CD8-positive, alpha-beta memory T cell (primary cell): ENCODE measurements at regions not wholly inside any gene's neighbourhood (a gene's known extent, or its start where the extent isn't known, plus 50 kb on each side); places are given as distances from the start of the nearest gene placed in this dataset.

Experiments
- CTCF ChIA-PET: fragments of 350-600 bp; sonication (Branson Sonifier 250); formaldehyde crosslinking; loops from one replicate; lab custom pipeline; 2021; ENCODE audit warnings: antibody characterized with exemption; lab: Charles Lee
- POLR2A ChIA-PET: fragments of 350-600 bp; sonication (Branson Sonifier 250); formaldehyde crosslinking; loops from one replicate; lab custom pipeline; 2021; ENCODE audit warnings: antibody characterized with exemption; lab: Charles Lee
- DNase-seq, 5 donors: peaks; one replicate each; pipeline versions ENCODE4 v3.0.0 to v3.0.0-alpha.2; 2020 to 2022; ENCODE audit warnings: mixed read lengths in 1 of 5
- H3K27ac ChIP-seq: one replicate; pipeline ENCODE4 v1.7.0; 2013; ENCODE audit warnings: low read depth, mild to moderate bottlenecking, low read length, moderate library complexity
- H3K27me3 ChIP-seq: 2 replicates; pipeline ENCODE4 v1.7.0; 2013; ENCODE audit warnings: low read length, mild to moderate bottlenecking; ENCODE audit not compliant: insufficient read depth, poor library complexity, severe bottlenecking
- H3K36me3 ChIP-seq: 2 replicates; pipeline ENCODE4 v1.7.0; 2013; ENCODE audit warnings: mild to moderate bottlenecking, low read length, moderate library complexity; ENCODE audit not compliant: insufficient read depth
- H3K4me1 ChIP-seq: 2 replicates; pipeline ENCODE4 v1.7.0; 2013; ENCODE audit warnings: mild to moderate bottlenecking, low read length, moderate library complexity; ENCODE audit not compliant: insufficient read depth
- H3K4me3 ChIP-seq: 2 replicates; pipeline ENCODE4 v1.7.0; 2013; ENCODE audit warnings: mild to moderate bottlenecking, low read length
- H3K9me3 ChIP-seq: 2 replicates; pipeline ENCODE4 v1.7.0; 2013; ENCODE audit warnings: mild to moderate bottlenecking, low read length
- H3K27ac Mint-ChIP-seq, 8 donors: one replicate each; pipeline ENCODE4 v1.8.0; 2020 to 2021; ENCODE audit warnings: mixed read lengths in 8 of 8, mild to moderate bottlenecking in 6 of 8, inconsistent platforms in 3 of 8, moderate library complexity in 3 of 8
- H3K27me3 Mint-ChIP-seq, 2 donors: one replicate each; pipeline ENCODE4 v1.8.0; 2020 to 2021; ENCODE audit warnings: mixed read lengths in 2 of 2, mild to moderate bottlenecking in 1 of 2, moderate library complexity in 1 of 2
- H3K36me3 Mint-ChIP-seq, 3 donors: one replicate each; pipeline ENCODE4 v1.8.0; 2020 to 2021; ENCODE audit warnings: mixed read lengths in 3 of 3, inconsistent platforms in 1 of 3, mild to moderate bottlenecking in 1 of 3
- H3K4me1 Mint-ChIP-seq, 3 donors: one replicate each; pipeline ENCODE4 v1.8.0; 2020 to 2021; ENCODE audit warnings: mixed read lengths in 3 of 3, inconsistent platforms in 1 of 3, mild to moderate bottlenecking in 1 of 3
- H3K4me3 Mint-ChIP-seq, 7 donors: one replicate each; pipeline ENCODE4 v1.8.0; 2020 to 2021; ENCODE audit warnings: mixed read lengths in 7 of 7, mild to moderate bottlenecking in 6 of 7, moderate library complexity in 4 of 7, inconsistent platforms in 2 of 7
- H3K9me3 Mint-ChIP-seq, 5 donors: one replicate each; pipeline ENCODE4 v1.8.0; 2020 to 2022; ENCODE audit warnings: mixed read lengths in 5 of 5, mild to moderate bottlenecking in 3 of 5, moderate library complexity in 2 of 5, inconsistent platforms in 1 of 5

- Histone ChIP-seq H3K27me3 (no peaks in the 10 kb centered on the region), H3K9me3 (no peaks in the 10 kb centered on the region), H3K4me3 (no peak overlapping the region), H3K36me3 (no peaks in the 10 kb centered on the region), H3K4me1 (no peaks in the 10 kb centered on the region), H3K27ac (no peak overlapping the region)
- Mint-ChIP-seq H3K4me3 (no peak overlapping the region), H3K27ac (no peak overlapping the region), H3K9me3 (peaks cover 0 to 6% (median 0%) of the 10 kb centered on the region in 5 donors), H3K36me3 (no peaks in the 10 kb centered on the region), H3K4me1 (no peaks in the 10 kb centered on the region), H3K27me3 (no peaks in the 10 kb centered on the region)
- ChIA-PET POLR2A (no interaction called here), CTCF (no interaction called here)
- no peak for DNase-seq
These were observed 387.8 kb downstream of the DCAF12L2 start for GRCh38 chrX:125778261-125778660.

- Mint-ChIP-seq H3K4me1 (no peaks in the 10 kb centered on the region), H3K4me3 (no peak overlapping the region), H3K27ac (peak overlapping the region in 1 of 8 donors; percentile 55), H3K36me3 (no peaks in the 10 kb centered on the region), H3K9me3 (peaks cover 0 to 6% (median 0%) of the 10 kb centered on the region in 5 donors), H3K27me3 (no peaks in the 10 kb centered on the region)
- Histone ChIP-seq H3K9me3 (no peaks in the 10 kb centered on the region), H3K27ac (no peak overlapping the region), H3K27me3 (no peaks in the 10 kb centered on the region), H3K4me1 (no peaks in the 10 kb centered on the region), H3K36me3 (no peaks in the 10 kb centered on the region), H3K4me3 (no peak overlapping the region)
- CTCF ChIA-PET = no interaction called here
- POLR2A ChIA-PET = no interaction called here
- DNase-seq = no peak
These were observed 383.9 kb downstream of the DCAF12L2 start for GRCh38 chrX:125782184-125782583.

- H3K4me1 ChIP-seq = no peaks in the 10 kb centered on the region
- no peak overlapping the region for H3K4me3 Mint-ChIP-seq
- no peaks in the 10 kb centered on the region for H3K9me3 Mint-ChIP-seq
- no peak overlapping the region for H3K4me3 ChIP-seq
- no peak for DNase-seq
- H3K36me3 Mint-ChIP-seq = no peaks in the 10 kb centered on the region
- no peaks in the 10 kb centered on the region for H3K36me3 ChIP-seq
- no peak overlapping the region for H3K27ac Mint-ChIP-seq
- H3K27ac ChIP-seq = no peak overlapping the region
- ChIA-PET POLR2A (no interaction called here), CTCF (no interaction called here)
- H3K9me3 ChIP-seq = no peaks in the 10 kb centered on the region
- H3K27me3 Mint-ChIP-seq = peaks cover 0 to 2% of the 10 kb centered on the region in 2 donors
- no peaks in the 10 kb centered on the region for H3K4me1 Mint-ChIP-seq
- no peaks in the 10 kb centered on the region for H3K27me3 ChIP-seq
These were observed 379.8 kb downstream of the DCAF12L2 start for GRCh38 chrX:125786316-125786715.

GRCh38 chrX:125791787-125792186 lies 374.3 kb downstream of the DCAF12L2 start:
- Mint-ChIP-seq H3K36me3 (no peaks in the 10 kb centered on the region), H3K4me3 (no peak overlapping the region), H3K27me3 (peaks cover 0 to 2% of the 10 kb centered on the region in 2 donors), H3K4me1 (no peaks in the 10 kb centered on the region), H3K9me3 (peaks cover 0 to 2% (median 0%) of the 10 kb centered on the region in 5 donors), H3K27ac (no peak overlapping the region)
- POLR2A ChIA-PET = no interaction called here
- H3K4me1 ChIP-seq = no peaks in the 10 kb centered on the region
- H3K4me3 ChIP-seq = no peak overlapping the region
- H3K27ac ChIP-seq = no peak overlapping the region
- CTCF ChIA-PET = no interaction called here
- no peaks in the 10 kb centered on the region for H3K9me3 ChIP-seq
- H3K27me3 ChIP-seq = no peaks in the 10 kb centered on the region
- no peak for DNase-seq
- no peaks in the 10 kb centered on the region for H3K36me3 ChIP-seq

GRCh38 chrX:125810856-125811255 lies 355.2 kb downstream of the DCAF12L2 start:
- Mint-ChIP-seq H3K4me3 (no peak overlapping the region), H3K27ac (no peak overlapping the region), H3K36me3 (no peaks in the 10 kb centered on the region), H3K9me3 (no peaks in the 10 kb centered on the region), H3K4me1 (no peaks in the 10 kb centered on the region), H3K27me3 (no peaks in the 10 kb centered on the region)
- H3K9me3 ChIP-seq = no peaks in the 10 kb centered on the region
- H3K27me3 ChIP-seq = no peaks in the 10 kb centered on the region
- no peaks in the 10 kb centered on the region for H3K36me3 ChIP-seq
- H3K4me1 ChIP-seq = no peaks in the 10 kb centered on the region
- CTCF ChIA-PET = no interaction called here
- no peak overlapping the region for H3K4me3 ChIP-seq
- DNase-seq = no peak
- POLR2A ChIA-PET = no interaction called here
- H3K27ac ChIP-seq = no peak overlapping the region

GRCh38 chrX:125826080-125826479 lies 340.0 kb downstream of the DCAF12L2 start:
- no peaks in the 10 kb centered on the region for H3K4me1 ChIP-seq
- ChIA-PET POLR2A (no interaction called here), CTCF (no interaction called here)
- no peaks in the 10 kb centered on the region for H3K27me3 ChIP-seq
- Mint-ChIP-seq H3K4me1 (no peaks in the 10 kb centered on the region), H3K9me3 (peaks cover 0 to 5% (median 2%) of the 10 kb centered on the region in 5 donors), H3K4me3 (no peak overlapping the region), H3K36me3 (peaks cover 0 to 2% (median 0%) of the 10 kb centered on the region in 3 donors), H3K27me3 (peaks cover 0 to 4% of the 10 kb centered on the region in 2 donors), H3K27ac (no peak overlapping the region)
- no peak for DNase-seq
- H3K9me3 ChIP-seq = no peaks in the 10 kb centered on the region
- no peak overlapping the region for H3K4me3 ChIP-seq
- no peaks in the 10 kb centered on the region for H3K36me3 ChIP-seq
- H3K27ac ChIP-seq = no peak overlapping the region

- POLR2A ChIA-PET = no interaction called here
These were observed 339.2 kb downstream of the DCAF12L2 start for GRCh38 chrX:125826774-125827451.

GRCh38 chrX:125846271-125846670 lies 319.8 kb downstream of the DCAF12L2 start:
- Histone ChIP-seq H3K36me3 (no peaks in the 10 kb centered on the region), H3K27me3 (no peaks in the 10 kb centered on the region), H3K4me1 (no peaks in the 10 kb centered on the region), H3K4me3 (no peak overlapping the region), H3K27ac (no peak overlapping the region), H3K9me3 (no peaks in the 10 kb centered on the region)
- no peaks in the 10 kb centered on the region for H3K4me1 Mint-ChIP-seq
- POLR2A ChIA-PET = no interaction called here
- peaks cover 0 to 4% (median 0%) of the 10 kb centered on the region in 5 donors for H3K9me3 Mint-ChIP-seq
- CTCF ChIA-PET = no interaction called here
- DNase-seq = no peak
- H3K4me3 Mint-ChIP-seq = no peak overlapping the region
- no peaks in the 10 kb centered on the region for H3K36me3 Mint-ChIP-seq
- no peak overlapping the region for H3K27ac Mint-ChIP-seq
- no peaks in the 10 kb centered on the region for H3K27me3 Mint-ChIP-seq

More at GRCh38 chrX:125826774-125827451, 339.2 kb downstream of the DCAF12L2 start:
- Mint-ChIP-seq H3K27me3 (peaks cover 0 to 4% of the 10 kb centered on the region in 2 donors), H3K4me1 (no peaks in the 10 kb centered on the region), H3K4me3 (no peak overlapping the region), H3K27ac (no peak overlapping the region), H3K9me3 (peaks cover 0 to 5% (median 2%) of the 10 kb centered on the region in 5 donors), H3K36me3 (peaks cover 0 to 2% (median 0%) of the 10 kb centered on the region in 3 donors)
- H3K27ac ChIP-seq = no peak overlapping the region
- no peaks in the 10 kb centered on the region for H3K36me3 ChIP-seq
- H3K27me3 ChIP-seq = no peaks in the 10 kb centered on the region
- H3K9me3 ChIP-seq = no peaks in the 10 kb centered on the region
- H3K4me3 ChIP-seq = no peak overlapping the region
- DNase-seq = no peak
- CTCF ChIA-PET = no interaction called here
- H3K4me1 ChIP-seq = no peaks in the 10 kb centered on the region
